Activated naive CD8-positive, alpha-beta T cell treated with anti-CD3 and anti-CD28 coated beads, Interleukin-2, amount 50 U/mL, for 24 hours (primary cell): ENCODE measurements at regions not wholly inside any gene's neighbourhood (a gene's known extent, or its start where the extent isn't known, plus 50 kb on each side); places are given as distances from the start of the nearest gene placed in this dataset.
A peak's percentile ranks its signal among the peaks of the same experiment; 100 is the strongest.

Experiments used
- ATAC-seq: fragments of 150-1000 bp; cut with Tn5 transposase; one replicate; pipeline ENCODE4 v1.10.0; 2021
- DNase-seq: peaks from one replicate; pipeline ENCODE4 v3.0.0; 2021
- H3K27ac Mint-ChIP-seq: one replicate; pipeline ENCODE4 v1.8.0; 2021; ENCODE audit warnings: mild to moderate bottlenecking, mixed read lengths
- H3K27me3 Mint-ChIP-seq: one replicate; pipeline ENCODE4 v1.8.0; 2021; ENCODE audit warnings: mixed read lengths
- H3K36me3 Mint-ChIP-seq: one replicate; pipeline ENCODE4 v1.8.0; 2021; ENCODE audit warnings: low read depth, mixed read lengths
- H3K4me1 Mint-ChIP-seq: one replicate; pipeline ENCODE4 v1.8.0; 2021; ENCODE audit warnings: mixed read lengths
- H3K4me3 Mint-ChIP-seq: one replicate; pipeline ENCODE4 v1.8.0; 2021; ENCODE audit warnings: mild to moderate bottlenecking, moderate library complexity, mixed read lengths
- H3K9me3 Mint-ChIP-seq: one replicate; pipeline ENCODE4 v1.8.0; 2021; ENCODE audit warnings: mixed read lengths

- Mint-ChIP-seq H3K4me3 (no peak overlapping the region), H3K36me3 (no peaks in the 10 kb centered on the region), H3K27me3 (no peaks in the 10 kb centered on the region), H3K27ac (no peak overlapping the region), H3K4me1 (peaks cover 5% of the 10 kb centered on the region), H3K9me3 (no peaks in the 10 kb centered on the region)
- DNase-seq (no peak), ATAC-seq (no peak)
Observed at GRCh38 chr5:67537439-67538148, 341.0 kb upstream of the CD180 start.

GRCh38 chr5:67536866-67537265 is 340.3 kb upstream of the CD180 start:
- no peaks in the 10 kb centered on the region for H3K36me3 Mint-ChIP-seq
- ATAC-seq = no peak

GRCh38 chr5:67530609-67531255 is 334.1 kb upstream of the CD180 start:
- Mint-ChIP-seq H3K27ac (no peak overlapping the region), H3K27me3 (no peaks in the 10 kb centered on the region), H3K4me1 (peaks cover 2% of the 10 kb centered on the region), H3K36me3 (peaks cover 2% of the 10 kb centered on the region), H3K4me3 (no peak overlapping the region), H3K9me3 (peaks cover 10% of the 10 kb centered on the region)
- ATAC-seq = no peak
- DNase-seq = no peak

More at GRCh38 chr5:67536866-67537265, 340.3 kb upstream of the CD180 start:
- Mint-ChIP-seq H3K27me3 (no peaks in the 10 kb centered on the region), H3K27ac (no peak overlapping the region), H3K4me3 (no peak overlapping the region), H3K4me1 (no peaks in the 10 kb centered on the region), H3K9me3 (no peaks in the 10 kb centered on the region)
- DNase-seq = no peak

DNA sequence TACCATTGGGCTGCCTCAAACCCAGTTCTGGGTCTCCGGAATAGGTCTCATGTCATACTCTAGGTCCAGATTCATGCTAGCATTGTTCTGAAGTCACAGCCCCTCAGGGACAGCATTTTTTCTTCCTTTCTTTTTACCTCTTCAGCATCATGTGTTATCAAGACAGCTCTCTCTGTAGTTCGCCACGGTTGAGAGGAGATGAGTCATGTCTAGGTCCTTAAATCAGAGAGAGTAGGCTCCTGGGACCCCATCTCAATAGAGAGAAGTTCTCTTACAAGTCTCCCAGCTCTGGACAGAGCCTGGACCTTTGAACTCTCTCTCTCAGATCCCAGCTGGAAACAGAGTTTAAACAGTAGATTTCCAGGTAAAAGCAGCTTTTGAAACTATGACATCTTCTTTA is 332.4 kb upstream of the CD180 start:
- no peak overlapping the region for H3K27ac Mint-ChIP-seq
- no peaks in the 10 kb centered on the region for H3K27me3 Mint-ChIP-seq
- ATAC-seq = no peak
- H3K9me3 Mint-ChIP-seq = peaks cover 10% of the 10 kb centered on the region
- H3K4me3 Mint-ChIP-seq = no peak overlapping the region
- peaks cover 2% of the 10 kb centered on the region for H3K36me3 Mint-ChIP-seq
- peaks cover 2% of the 10 kb centered on the region for H3K4me1 Mint-ChIP-seq
- DNase-seq = no peak

DNA sequence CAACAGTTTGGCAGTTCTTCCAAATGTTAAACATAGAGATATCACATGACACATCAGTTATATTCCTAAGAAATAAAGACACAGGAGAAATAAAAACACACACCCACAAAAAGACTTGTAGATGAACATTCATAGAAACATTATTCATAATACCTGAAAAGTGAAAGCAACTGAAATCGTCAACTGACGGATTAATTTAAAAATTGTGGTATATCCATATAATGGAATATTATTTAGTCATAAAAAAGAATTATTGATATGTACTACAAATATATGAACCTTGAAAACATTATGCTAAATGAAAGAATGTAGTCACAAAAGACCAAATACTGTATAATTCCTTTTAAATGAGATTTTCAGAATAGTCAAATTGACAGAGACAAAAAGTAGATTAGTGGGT is 330.2 kb upstream of the CD180 start:
- Mint-ChIP-seq H3K4me1 (peaks cover 2% of the 10 kb centered on the region), H3K9me3 (peaks cover 15% of the 10 kb centered on the region), H3K4me3 (no peak overlapping the region), H3K27ac (no peak overlapping the region), H3K36me3 (peaks cover 2% of the 10 kb centered on the region), H3K27me3 (no peaks in the 10 kb centered on the region)
- ATAC-seq (no peak), DNase-seq (no peak)

- H3K9me3 Mint-ChIP-seq = peaks cover 4% of the 10 kb centered on the region
- ATAC-seq (no peak), DNase-seq (no peak)
- no peak overlapping the region for H3K27ac Mint-ChIP-seq
- H3K36me3 Mint-ChIP-seq = no peaks in the 10 kb centered on the region
- peaks cover 20% of the 10 kb centered on the region for H3K4me1 Mint-ChIP-seq
- H3K4me3 Mint-ChIP-seq = no peak overlapping the region
- no peaks in the 10 kb centered on the region for H3K27me3 Mint-ChIP-seq
Observed at GRCh38 chr5:67520161-67520908, 323.7 kb upstream of the CD180 start.

GRCh38 chr5:67518227-67518626 is 321.6 kb upstream of the CD180 start:
- no peaks in the 10 kb centered on the region for H3K27me3 Mint-ChIP-seq
- H3K36me3 Mint-ChIP-seq = no peaks in the 10 kb centered on the region
- H3K4me1 Mint-ChIP-seq = peaks cover 40% of the 10 kb centered on the region

GRCh38 chr5:67516948-67517565 is 320.5 kb upstream of the CD180 start:
- Mint-ChIP-seq H3K27ac (no peak overlapping the region), H3K27me3 (no peaks in the 10 kb centered on the region), H3K4me3 (no peak overlapping the region), H3K4me1 (peaks cover 43% of the 10 kb centered on the region), H3K9me3 (no peaks in the 10 kb centered on the region), H3K36me3 (no peaks in the 10 kb centered on the region)
- DNase-seq (no peak), ATAC-seq (no peak)

More at GRCh38 chr5:67518227-67518626, 321.6 kb upstream of the CD180 start:
- Mint-ChIP-seq H3K27ac (no peak overlapping the region), H3K9me3 (no peaks in the 10 kb centered on the region), H3K4me3 (no peak overlapping the region)
- DNase-seq = no peak
- ATAC-seq = no peak

DNA sequence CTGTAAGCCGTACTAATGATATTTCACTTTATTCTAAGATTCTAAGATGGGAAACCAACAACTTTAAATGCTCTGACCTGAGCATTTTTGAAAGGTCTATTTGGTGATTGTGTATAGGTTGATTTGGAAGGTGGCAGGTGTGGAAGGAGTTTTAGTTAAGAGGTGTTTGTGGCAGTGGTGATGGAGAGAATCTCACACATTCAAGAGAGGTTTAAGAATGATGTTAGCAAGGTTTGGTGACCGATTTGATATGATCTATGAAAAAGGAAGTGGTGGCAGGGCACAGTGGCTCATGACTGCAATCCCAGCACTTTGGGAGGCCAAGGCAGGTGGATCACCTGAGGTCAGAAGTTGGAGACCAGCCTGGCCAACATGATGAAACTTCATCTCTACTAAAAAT is 319.2 kb upstream of the CD180 start:
- DNase-seq (no peak), ATAC-seq (no peak)
- Mint-ChIP-seq H3K4me3 (no peak overlapping the region), H3K27me3 (no peaks in the 10 kb centered on the region), H3K27ac (peak overlapping the region; percentile 12), H3K36me3 (no peaks in the 10 kb centered on the region), H3K9me3 (no peaks in the 10 kb centered on the region), H3K4me1 (peaks cover 43% of the 10 kb centered on the region)

DNA sequence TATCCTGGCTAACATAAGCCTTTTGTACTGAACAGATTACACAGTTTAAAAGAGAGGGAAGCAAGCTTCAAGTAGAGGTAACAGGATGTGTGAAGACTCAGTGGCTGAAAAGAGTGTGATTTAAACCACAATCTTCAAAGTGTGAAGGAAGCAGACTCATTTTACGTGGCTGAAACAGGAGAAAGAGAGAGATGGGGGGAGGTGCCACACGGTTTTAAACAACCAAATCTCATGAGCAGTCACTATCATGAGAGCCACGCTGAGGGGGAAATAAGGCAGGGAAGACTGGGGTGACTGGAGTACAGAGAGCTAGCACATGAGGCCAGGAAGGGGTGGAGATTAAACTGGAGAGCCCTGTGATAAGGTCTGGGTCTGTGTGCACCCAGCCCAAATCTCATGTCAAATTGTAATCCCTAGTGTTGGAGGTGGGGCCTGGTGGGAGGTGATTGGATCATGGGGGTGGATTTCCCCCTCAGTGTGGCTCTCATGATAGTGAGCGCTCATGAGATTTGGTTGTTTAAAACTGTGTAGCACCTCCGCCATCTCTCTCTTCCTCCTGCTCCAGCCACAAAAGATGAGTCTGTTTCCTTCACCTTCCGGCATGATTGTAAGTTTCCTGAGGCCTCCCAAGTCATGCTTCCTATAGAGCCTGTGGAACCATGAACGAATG is 318.6 kb upstream of the CD180 start:
- no peaks in the 10 kb centered on the region for H3K27me3 Mint-ChIP-seq
- ATAC-seq = peak; percentile 91
- no peaks in the 10 kb centered on the region for H3K36me3 Mint-ChIP-seq
- peak overlapping the region; percentile 5 for H3K4me3 Mint-ChIP-seq
- H3K27ac Mint-ChIP-seq = peak overlapping the region; percentile 12
- peaks cover 48% of the 10 kb centered on the region for H3K4me1 Mint-ChIP-seq
- DNase-seq = peak; percentile 33
- H3K9me3 Mint-ChIP-seq = peaks cover 4% of the 10 kb centered on the region

DNA sequence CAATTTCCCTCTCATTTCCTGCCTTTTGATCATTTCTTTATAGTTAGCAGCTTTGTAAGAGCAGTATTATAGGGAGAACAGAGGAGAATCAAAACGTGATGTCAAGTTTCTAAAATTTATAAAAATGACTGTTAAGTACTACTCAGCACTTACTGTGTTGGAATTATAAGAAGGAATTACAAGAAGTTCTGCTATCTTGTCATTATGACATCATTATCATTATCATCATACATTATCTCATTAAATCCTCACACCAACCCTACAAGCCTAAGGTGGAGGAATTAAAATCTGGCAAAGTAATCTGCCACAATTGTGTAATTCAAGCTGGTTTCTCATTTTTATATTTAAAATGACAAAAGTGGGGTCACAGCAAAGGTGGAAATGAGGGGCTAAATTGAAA is 316.2 kb upstream of the CD180 start:
- DNase-seq (no peak), ATAC-seq (no peak)
- Mint-ChIP-seq H3K27me3 (no peaks in the 10 kb centered on the region), H3K4me3 (no peak overlapping the region), H3K36me3 (no peaks in the 10 kb centered on the region), H3K27ac (no peak overlapping the region), H3K4me1 (peaks cover 47% of the 10 kb centered on the region), H3K9me3 (peaks cover 11% of the 10 kb centered on the region)

DNA sequence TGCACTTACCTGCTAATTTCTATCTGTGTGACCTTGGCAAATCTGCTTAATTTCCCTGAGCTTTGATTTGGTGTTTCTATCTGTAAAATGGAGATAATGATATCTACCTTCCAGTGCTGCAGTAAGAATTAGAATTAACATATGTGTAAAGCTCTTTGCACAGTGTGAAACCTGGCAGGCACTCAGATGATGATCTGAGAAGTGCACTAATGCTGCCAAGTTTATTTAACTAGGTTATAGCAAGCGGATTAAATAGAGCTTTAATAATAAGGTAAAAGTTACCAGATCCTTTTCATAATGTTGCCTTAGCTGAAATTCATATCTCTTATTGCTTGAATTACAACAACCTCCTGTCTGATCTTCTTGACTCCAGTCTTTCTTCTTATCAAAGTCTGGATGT is 315.3 kb upstream of the CD180 start:
- H3K4me3 Mint-ChIP-seq = no peak overlapping the region
- DNase-seq = no peak
- ATAC-seq = no peak
- H3K4me1 Mint-ChIP-seq = peaks cover 47% of the 10 kb centered on the region
- no peaks in the 10 kb centered on the region for H3K27me3 Mint-ChIP-seq
- H3K9me3 Mint-ChIP-seq = peaks cover 11% of the 10 kb centered on the region
- no peak overlapping the region for H3K27ac Mint-ChIP-seq
- no peaks in the 10 kb centered on the region for H3K36me3 Mint-ChIP-seq

DNA sequence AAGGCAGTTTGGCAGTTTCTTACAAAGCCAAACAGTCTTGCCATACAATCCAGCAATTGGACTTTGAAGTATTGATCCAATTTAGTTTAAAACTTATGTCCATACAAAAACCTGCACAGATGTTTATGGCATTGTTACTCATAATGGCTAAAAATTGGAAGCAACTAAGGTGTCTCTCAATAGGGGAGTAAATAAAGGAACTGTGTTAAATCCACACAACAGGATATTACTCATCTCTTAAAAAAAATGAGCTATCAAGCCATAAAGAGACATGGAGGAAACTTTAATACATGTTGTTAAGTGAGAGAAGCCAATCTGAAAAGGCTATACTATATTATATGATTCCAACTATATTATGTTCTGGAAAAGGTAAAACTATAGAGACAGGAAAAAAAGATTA is 313.6 kb upstream of the CD180 start:
- H3K4me3 Mint-ChIP-seq = no peak overlapping the region
- H3K27me3 Mint-ChIP-seq = peaks cover 2% of the 10 kb centered on the region
- peaks cover 11% of the 10 kb centered on the region for H3K9me3 Mint-ChIP-seq
- no peaks in the 10 kb centered on the region for H3K36me3 Mint-ChIP-seq
- H3K4me1 Mint-ChIP-seq = peaks cover 33% of the 10 kb centered on the region
- ATAC-seq (no peak), DNase-seq (no peak)
- H3K27ac Mint-ChIP-seq = no peak overlapping the region
